LNCAP (cell line): ENCODE measurements at regions not wholly inside any gene's neighbourhood (a gene's known extent, or its start where the extent isn't known, plus 50 kb on each side); places are given as distances from the start of the nearest gene placed in this dataset.

ENCODE experiments used
- TF ChIP-seq, protein P1 (sequence below): fragments of 450-650 bp; IDR thresholded peaks from 2 replicates; pipeline ENCODE4 v1.5.1; 2017; ENCODE audit warnings: mild to moderate bottlenecking

GRCh38 chr10:105545101-105545500, 904.0 kb downstream of the SORCS3 start:
- TF ChIP-seq, protein P1, sequence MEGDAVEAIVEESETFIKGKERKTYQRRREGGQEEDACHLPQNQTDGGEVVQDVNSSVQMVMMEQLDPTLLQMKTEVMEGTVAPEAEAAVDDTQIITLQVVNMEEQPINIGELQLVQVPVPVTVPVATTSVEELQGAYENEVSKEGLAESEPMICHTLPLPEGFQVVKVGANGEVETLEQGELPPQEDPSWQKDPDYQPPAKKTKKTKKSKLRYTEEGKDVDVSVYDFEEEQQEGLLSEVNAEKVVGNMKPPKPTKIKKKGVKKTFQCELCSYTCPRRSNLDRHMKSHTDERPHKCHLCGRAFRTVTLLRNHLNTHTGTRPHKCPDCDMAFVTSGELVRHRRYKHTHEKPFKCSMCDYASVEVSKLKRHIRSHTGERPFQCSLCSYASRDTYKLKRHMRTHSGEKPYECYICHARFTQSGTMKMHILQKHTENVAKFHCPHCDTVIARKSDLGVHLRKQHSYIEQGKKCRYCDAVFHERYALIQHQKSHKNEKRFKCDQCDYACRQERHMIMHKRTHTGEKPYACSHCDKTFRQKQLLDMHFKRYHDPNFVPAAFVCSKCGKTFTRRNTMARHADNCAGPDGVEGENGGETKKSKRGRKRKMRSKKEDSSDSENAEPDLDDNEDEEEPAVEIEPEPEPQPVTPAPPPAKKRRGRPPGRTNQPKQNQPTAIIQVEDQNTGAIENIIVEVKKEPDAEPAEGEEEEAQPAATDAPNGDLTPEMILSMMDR = no peak

DNA sequence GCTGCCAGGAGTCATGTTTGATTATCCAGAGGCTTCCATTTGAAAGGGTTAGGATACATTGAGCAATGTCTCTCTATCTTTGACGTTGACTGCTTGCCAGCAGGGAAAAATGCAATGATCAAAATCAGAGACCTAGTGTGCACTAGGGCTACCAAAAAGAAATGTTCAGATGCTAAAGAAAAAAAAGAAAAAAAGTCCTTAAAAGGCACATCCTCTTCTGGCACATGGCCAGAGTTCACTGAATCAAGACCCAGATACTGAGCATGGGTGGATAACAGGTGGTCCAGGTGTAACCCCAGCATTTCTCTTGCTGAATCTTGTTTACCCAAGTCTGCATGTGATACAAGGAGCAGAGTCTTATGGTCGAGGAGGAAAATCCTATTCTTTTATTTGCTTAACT, 899.3 kb downstream of the SORCS3 start:
- TF ChIP-seq, protein P1 = no peak

DNA sequence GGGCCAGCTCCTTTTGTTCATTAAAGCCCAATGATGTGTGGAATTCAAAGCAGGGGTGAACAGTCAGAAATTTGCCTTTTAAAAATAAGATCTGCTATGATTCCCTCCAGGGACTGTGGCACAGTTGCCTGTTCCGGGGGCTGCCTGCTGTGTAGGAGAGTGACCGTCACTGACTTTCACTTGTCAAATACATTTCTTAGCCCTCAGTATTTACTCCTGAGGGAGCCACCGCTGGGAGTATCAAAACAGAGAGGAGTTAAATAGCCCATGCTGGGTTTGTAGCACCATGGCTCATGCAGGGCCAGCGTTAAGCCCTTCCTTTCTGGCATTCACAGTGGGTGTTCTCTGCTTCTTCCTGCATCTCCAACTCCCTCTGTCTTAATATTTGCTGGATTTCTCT, 897.8 kb downstream of the SORCS3 start:
- TF ChIP-seq, protein P1 = no peak

DNA sequence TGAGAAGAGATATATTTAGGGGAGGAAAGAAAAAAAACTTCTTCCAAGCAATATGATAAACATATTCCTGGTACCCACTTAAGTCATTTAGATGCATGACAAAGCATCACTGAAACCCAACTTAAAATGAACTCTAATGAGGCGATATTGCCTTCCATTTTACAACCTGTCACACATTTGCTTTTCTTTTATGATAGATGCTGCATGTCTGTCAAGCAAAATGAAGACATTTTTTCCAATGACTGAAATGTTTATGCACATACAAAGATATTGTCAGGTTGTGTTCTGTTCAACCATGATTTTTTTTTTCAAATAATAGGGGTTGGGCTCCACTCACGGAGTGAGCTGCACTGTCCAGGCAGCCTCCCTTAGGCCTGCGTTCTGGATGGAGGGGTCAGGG, 894.4 kb downstream of the SORCS3 start:
- TF ChIP-seq, protein P1 = no peak

DNA sequence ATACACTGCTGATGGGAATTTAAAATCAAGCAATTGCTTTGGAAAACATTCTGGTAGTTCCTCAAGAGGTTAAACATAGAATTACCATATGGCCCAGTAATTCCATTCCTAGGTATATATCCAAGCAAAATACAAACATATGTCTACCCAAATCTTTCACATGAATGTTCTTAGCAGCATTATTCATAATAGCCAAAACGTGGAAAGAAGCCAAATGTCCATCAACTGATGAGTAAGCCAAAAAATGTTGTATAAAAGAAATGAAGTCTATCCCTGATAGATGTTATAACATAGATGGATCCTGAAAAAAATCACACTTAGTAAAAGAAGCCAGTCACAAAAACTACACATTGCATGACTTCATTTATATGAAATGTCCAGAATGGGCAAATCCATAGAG, 893.0 kb downstream of the SORCS3 start:
- TF ChIP-seq, protein P1 = no peak

DNA sequence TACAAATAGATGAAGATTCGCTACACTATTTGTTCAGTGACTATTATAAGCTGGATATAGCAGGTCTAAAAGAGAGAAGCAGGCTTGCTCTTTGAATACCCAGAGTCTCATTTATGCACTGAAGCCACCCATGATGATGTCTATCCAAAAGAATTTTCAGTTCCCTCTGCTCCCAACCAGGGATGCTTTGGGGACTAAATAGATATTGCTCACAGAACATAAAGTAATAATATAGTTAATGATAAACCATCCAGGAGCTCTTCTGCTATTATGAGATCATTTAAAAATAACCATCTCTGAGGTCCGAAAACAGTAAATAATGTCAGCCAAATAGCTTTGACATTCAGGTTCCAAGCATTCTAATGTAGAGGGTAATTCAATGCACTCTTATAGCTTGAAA, 875.4 kb downstream of the SORCS3 start:
- TF ChIP-seq, protein P1 = no peak

GRCh38 chr10:105514106-105514505, 873.0 kb downstream of the SORCS3 start:
- TF ChIP-seq, protein P1 = no peak

GRCh38 chr10:105509517-105509916, 868.4 kb downstream of the SORCS3 start:
- TF ChIP-seq, protein P1 = no peak
